ENCODE measurements at regions not wholly inside any gene's neighbourhood (a gene's known extent, or its start where the extent isn't known, plus 50 kb on each side); places are given as distances from the start of the nearest gene placed in this dataset.

DNA sequence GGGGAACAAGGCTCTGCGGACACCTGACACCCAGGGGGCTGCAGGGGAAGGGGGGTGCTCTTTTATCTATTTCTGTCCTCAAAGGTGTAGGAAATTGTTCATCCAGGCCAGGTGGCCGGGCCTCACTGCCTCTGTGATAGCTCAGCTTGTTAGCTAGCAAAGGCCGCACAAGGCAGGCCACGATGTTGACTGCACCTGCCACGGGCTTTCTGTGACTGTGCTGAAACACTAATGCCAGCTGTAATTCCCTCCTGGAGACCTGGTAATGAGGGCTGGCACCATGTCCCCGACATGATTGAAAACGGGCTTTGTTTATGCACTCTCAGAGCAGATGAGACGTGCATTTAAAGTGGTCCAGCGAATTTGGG, 61.4 kb upstream of the APCDD1L start:
- TF ChIP-seq FOS (IDR thresholded peaks at IDR 0.05; ENCODE audit: low read depth, low read length) (no peak), SMC3 (IDR thresholded peaks at IDR 0.05; ENCODE audit: low read depth, low read length) (no peak), RFX5 (IDR thresholded peaks at IDR 0.05; ENCODE audit: low read depth, low read length) (no peak), MXI1 (IDR thresholded peaks at IDR 0.05; ENCODE audit: borderline replicate concordance, low read depth, low read length) (no peak), CEBPB (IDR thresholded peaks at IDR 0.05; ENCODE audit: low read depth, low read length) (no peak)
- TF ChIP-seq, protein P1, sequence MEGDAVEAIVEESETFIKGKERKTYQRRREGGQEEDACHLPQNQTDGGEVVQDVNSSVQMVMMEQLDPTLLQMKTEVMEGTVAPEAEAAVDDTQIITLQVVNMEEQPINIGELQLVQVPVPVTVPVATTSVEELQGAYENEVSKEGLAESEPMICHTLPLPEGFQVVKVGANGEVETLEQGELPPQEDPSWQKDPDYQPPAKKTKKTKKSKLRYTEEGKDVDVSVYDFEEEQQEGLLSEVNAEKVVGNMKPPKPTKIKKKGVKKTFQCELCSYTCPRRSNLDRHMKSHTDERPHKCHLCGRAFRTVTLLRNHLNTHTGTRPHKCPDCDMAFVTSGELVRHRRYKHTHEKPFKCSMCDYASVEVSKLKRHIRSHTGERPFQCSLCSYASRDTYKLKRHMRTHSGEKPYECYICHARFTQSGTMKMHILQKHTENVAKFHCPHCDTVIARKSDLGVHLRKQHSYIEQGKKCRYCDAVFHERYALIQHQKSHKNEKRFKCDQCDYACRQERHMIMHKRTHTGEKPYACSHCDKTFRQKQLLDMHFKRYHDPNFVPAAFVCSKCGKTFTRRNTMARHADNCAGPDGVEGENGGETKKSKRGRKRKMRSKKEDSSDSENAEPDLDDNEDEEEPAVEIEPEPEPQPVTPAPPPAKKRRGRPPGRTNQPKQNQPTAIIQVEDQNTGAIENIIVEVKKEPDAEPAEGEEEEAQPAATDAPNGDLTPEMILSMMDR (conservative IDR thresholded peaks at IDR 0.05; ENCODE audit: low read depth, low read length), result no peak
- TF ChIP-seq, protein P2, sequence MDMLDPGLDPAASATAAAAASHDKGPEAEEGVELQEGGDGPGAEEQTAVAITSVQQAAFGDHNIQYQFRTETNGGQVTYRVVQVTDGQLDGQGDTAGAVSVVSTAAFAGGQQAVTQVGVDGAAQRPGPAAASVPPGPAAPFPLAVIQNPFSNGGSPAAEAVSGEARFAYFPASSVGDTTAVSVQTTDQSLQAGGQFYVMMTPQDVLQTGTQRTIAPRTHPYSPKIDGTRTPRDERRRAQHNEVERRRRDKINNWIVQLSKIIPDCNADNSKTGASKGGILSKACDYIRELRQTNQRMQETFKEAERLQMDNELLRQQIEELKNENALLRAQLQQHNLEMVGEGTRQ (IDR thresholded peaks at IDR 0.05; ENCODE audit: low read depth, low read length), result no peak
- BruUV-seq (replicated peaks), result no TSS peak
- H3K9ac ChIP-seq (ENCODE audit: low read depth, low read length), result no peak overlapping the region
- H4K91ac ChIP-seq (ENCODE audit: insufficient read depth, low read depth, low read length), result no peak overlapping the region
- 98% methylated on average over 5 of the region's 9 CpGs; no CpG with 5 or more reads in 1 of the 2 experiments for WGBS, 2 experiments (ENCODE audit: extremely low coverage in 2 of 2, insufficient read length in 1 of 2)
- no peak overlapping the region for H2AK9ac ChIP-seq (replicated peaks; ENCODE audit: low read depth, low read length, poor library complexity)
- no peak overlapping the region for H3K4ac ChIP-seq (ENCODE audit: low read depth, low read length)
- H4K20me1 ChIP-seq (ENCODE audit: insufficient read depth, low read length), result no peaks in the 10 kb centered on the region
- H3K4me2 ChIP-seq (ENCODE audit: low read depth, low read length), result no peak overlapping the region
- H3K56ac ChIP-seq (ENCODE audit: extremely low read depth, insufficient read depth, low read length), result no peak overlapping the region
- H3K23ac ChIP-seq (ENCODE audit: low read depth, low read length), result no peak overlapping the region
- H3K27ac ChIP-seq (ENCODE audit: insufficient read depth, low read length), result no peak overlapping the region
- intact Hi-C loops (cut with micrococcal nuclease) (no loop called here), dilution Hi-C loops (cut with HindIII; ENCODE audit: low sequenced_read_pairs, unreplicated experiment) (no loop called here), in situ Hi-C loops (cut with MboI; ENCODE audit: low sequenced_read_pairs) (no loop called here)
- H4K8ac ChIP-seq (ENCODE audit: low read depth in 2 of 2, low read length in 2 of 2), result no peak overlapping the region
- H3K9me1 ChIP-seq (ENCODE audit: insufficient read depth, low read length), result 0 out of 2 replicates have a peak, but pooled peaks cover 7% of the 10 kb centered on the region
- ChIA-PET CTCF (no interaction called here), POLR2A (ENCODE audit: unreplicated experiment) (no interaction called here)
- no peak overlapping the region for H3K18ac ChIP-seq (ENCODE audit: low read depth, low read length)
- no peak overlapping the region for H2BK5ac ChIP-seq (ENCODE audit: low read depth, low read length, poor library complexity, severe bottlenecking)
- H4K5ac ChIP-seq (ENCODE audit: low read depth, low read length), result no peak overlapping the region
- DNase-seq (no peak), ATAC-seq (ENCODE audit: low read depth) (no peak)
- no peak overlapping the region for H2AFZ ChIP-seq (replicated peaks; ENCODE audit: low read length, poor library complexity)
- peaks cover 4% of the 10 kb centered on the region; the same call in 1 of the 2 replicates for H3K27me3 ChIP-seq (ENCODE audit: control insufficient read depth, insufficient read depth, low read length)
- peaks cover 6% of the 10 kb centered on the region for H3K4me1 ChIP-seq (ENCODE audit: control insufficient read depth, insufficient read depth, low read length)
- no peaks in the 10 kb centered on the region for H3K36me3 ChIP-seq (ENCODE audit: control insufficient read depth, insufficient read depth, low read length)
- H3K9me3 ChIP-seq (ENCODE audit: control insufficient read depth, insufficient read depth, low read length), result no peaks in the 10 kb centered on the region
- no peak overlapping the region for H3K4me3 ChIP-seq (ENCODE audit: insufficient read depth, low read depth, low read length)
- no peaks in the 10 kb centered on the region for H3K79me1 ChIP-seq (ENCODE audit: low read depth in 1 of 2, low read length in 2 of 2)
- no peak overlapping the region for H2BK120ac ChIP-seq (ENCODE audit: low read depth, low read length)
- H2BK20ac ChIP-seq (ENCODE audit: low read depth, low read length), result no peak overlapping the region
- no peak overlapping the region; the same call in 1 of the 2 replicates for H2AK5ac ChIP-seq (ENCODE audit: low read depth, low read length)
- H2BK15ac ChIP-seq (ENCODE audit: low read depth, low read length), result no peak overlapping the region
- no peak overlapping the region for H3K14ac ChIP-seq (replicated peaks; ENCODE audit: low read depth, low read length)

Measured in IMR-90 (cell line).